GM21529 (cell line): ENCODE measurements at regions not wholly inside any gene's neighbourhood (a gene's known extent, or its start where the extent isn't known, plus 50 kb on each side); places are given as distances from the start of the nearest gene placed in this dataset.
A peak's percentile ranks its signal among the peaks of the same experiment; 100 is the strongest.
"Not testable (repeated sequence)": the region's sequence is repeated elsewhere in the genome, so short reads cannot be mapped to it uniquely, and the experiment has no call there.

Experiments used
- ATAC-seq: cut with Tn5 transposase; IDR thresholded peaks from one replicate; pipeline ENCODE4 v1.9.1; 2021; ENCODE audit not compliant: unreplicated experiment

GRCh38 chr2:159880729-159881128 is 82.7 kb upstream of the CD302 start:
- ATAC-seq: no peak

GRCh38 chr2:159879051-159879604 is 81.1 kb upstream of the CD302 start:
- ATAC-seq: peak; percentile 91

- ATAC-seq: no peak
Measured at GRCh38 chr2:159875083-159875482, 77.1 kb upstream of the CD302 start.

- ATAC-seq: no peak
Measured at GRCh38 chr2:159873258-159873657, 75.2 kb upstream of the CD302 start.

- no peak for ATAC-seq
Measured at GRCh38 chr2:159872353-159872752, 74.3 kb upstream of the CD302 start.

- ATAC-seq: not testable (repeated sequence)
Measured at GRCh38 chr2:159868598-159869159, 70.7 kb upstream of the CD302 start.

- no peak for ATAC-seq
Measured at GRCh38 chr2:159867567-159868361, 69.8 kb upstream of the CD302 start.

GRCh38 chr2:159863526-159864160 is 65.6 kb upstream of the CD302 start:
- no peak for ATAC-seq

GRCh38 chr2:159860581-159861310 is 62.7 kb upstream of the CD302 start:
- no peak for ATAC-seq

- ATAC-seq: no peak
Measured at GRCh38 chr2:159859583-159859982, 61.6 kb upstream of the CD302 start.

- no peak for ATAC-seq
Measured at GRCh38 chr2:159856760-159857159, 58.8 kb upstream of the CD302 start.

- ATAC-seq: no peak
Measured at GRCh38 chr2:159855557-159856061, 57.6 kb upstream of the CD302 start.

- no peak for ATAC-seq
Measured at GRCh38 chr2:159855143-159855542, 57.1 kb upstream of the CD302 start.

GRCh38 chr2:159854481-159854880 is 56.5 kb upstream of the CD302 start:
- no peak for ATAC-seq

- no peak for ATAC-seq
Measured at GRCh38 chr2:159853101-159853500, 55.1 kb upstream of the CD302 start.

- no peak for ATAC-seq
Measured at GRCh38 chr2:159851941-159852340, 53.9 kb upstream of the CD302 start.

- no peak for ATAC-seq
Measured at GRCh38 chr2:159850789-159851188, 52.8 kb upstream of the CD302 start.

GRCh38 chr2:159849160-159849813 is 51.3 kb upstream of the CD302 start:
- ATAC-seq: no peak
